ENCODE measurements at regions not wholly inside any gene's neighbourhood (a gene's known extent, or its start where the extent isn't known, plus 50 kb on each side); places are given as distances from the start of the nearest gene placed in this dataset.

DNA sequence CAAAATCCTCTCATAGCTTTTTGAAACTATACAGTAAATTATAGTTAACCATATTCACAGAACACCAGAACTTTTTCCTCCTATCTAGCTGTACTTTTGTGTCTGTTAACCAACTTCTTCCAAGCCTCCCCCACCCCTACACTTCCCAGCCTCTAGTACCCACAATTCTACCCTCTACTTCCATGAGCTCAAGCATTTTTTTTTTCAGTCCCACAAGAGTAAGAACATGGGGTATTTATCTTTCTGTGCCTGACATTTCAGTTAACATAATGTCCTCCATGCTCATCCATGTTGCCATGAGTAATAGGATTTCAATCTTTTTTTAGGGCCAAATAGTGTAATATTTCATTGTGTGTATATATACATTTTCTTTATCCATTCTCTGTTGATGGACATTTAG lies 128.3 kb upstream of the MAN2A1 start:
- CTCF ChIA-PET = no interaction called here
- Histone ChIP-seq H3K27me3 (replicated peaks; ENCODE audit: insufficient read depth, low read depth, low read length, poor library complexity) (no peaks in the 10 kb centered on the region), H3K9me3 (ENCODE audit: low read depth, low read length, poor library complexity, severe bottlenecking) (no peaks in the 10 kb centered on the region), H3K36me3 (ENCODE audit: insufficient read depth, low read length, poor library complexity, severe bottlenecking) (no peaks in the 10 kb centered on the region), H3K4me1 (ENCODE audit: insufficient read depth, low read length, poor library complexity, severe bottlenecking) (no peaks in the 10 kb centered on the region), H3K27ac (ENCODE audit: low read depth, low read length, poor library complexity, severe bottlenecking) (no peak overlapping the region), H3K4me3 (ENCODE audit: low read depth, low read length, poor library complexity, severe bottlenecking) (no peak overlapping the region)
- TF ChIP-seq, protein P1, sequence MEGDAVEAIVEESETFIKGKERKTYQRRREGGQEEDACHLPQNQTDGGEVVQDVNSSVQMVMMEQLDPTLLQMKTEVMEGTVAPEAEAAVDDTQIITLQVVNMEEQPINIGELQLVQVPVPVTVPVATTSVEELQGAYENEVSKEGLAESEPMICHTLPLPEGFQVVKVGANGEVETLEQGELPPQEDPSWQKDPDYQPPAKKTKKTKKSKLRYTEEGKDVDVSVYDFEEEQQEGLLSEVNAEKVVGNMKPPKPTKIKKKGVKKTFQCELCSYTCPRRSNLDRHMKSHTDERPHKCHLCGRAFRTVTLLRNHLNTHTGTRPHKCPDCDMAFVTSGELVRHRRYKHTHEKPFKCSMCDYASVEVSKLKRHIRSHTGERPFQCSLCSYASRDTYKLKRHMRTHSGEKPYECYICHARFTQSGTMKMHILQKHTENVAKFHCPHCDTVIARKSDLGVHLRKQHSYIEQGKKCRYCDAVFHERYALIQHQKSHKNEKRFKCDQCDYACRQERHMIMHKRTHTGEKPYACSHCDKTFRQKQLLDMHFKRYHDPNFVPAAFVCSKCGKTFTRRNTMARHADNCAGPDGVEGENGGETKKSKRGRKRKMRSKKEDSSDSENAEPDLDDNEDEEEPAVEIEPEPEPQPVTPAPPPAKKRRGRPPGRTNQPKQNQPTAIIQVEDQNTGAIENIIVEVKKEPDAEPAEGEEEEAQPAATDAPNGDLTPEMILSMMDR (conservative IDR thresholded peaks at IDR 0.05; ENCODE audit: low read depth, low read length) = no peak
- no peak for TF ChIP-seq EZH2 (IDR thresholded peaks at IDR 0.05; ENCODE audit: borderline replicate concordance, low read depth, low read length, poor library complexity, severe bottlenecking)
- no peak for DNase-seq (ENCODE audit: low spot score)
- no TSS peak for BruUV-seq (replicated peaks)
- POLR2A ChIA-PET (ENCODE audit: low non-redundant PET) = no interaction called here
- intact Hi-C loops (cut with micrococcal nuclease; ENCODE audit: unreplicated experiment) = no loop called here

DNA sequence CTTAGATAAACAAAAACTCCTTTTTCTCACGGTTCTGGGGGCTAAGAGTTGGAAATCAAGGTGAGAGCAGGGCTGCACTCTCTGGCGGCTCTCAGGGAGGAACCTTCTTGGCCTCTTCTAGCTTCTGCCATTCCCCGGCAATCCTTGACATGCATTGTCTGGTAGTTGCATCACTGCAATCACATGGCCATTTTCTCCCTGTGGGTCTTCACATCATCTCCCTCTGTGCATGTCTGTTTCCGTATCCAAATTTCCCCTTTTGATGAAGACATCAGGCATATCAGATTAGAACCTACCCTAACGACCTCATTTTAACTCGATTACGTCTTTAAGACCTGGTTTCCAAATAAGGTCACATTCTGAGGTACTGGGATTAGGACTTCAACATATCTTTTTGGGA lies 129.2 kb upstream of the MAN2A1 start:
- H3K4me1 ChIP-seq (ENCODE audit: insufficient read depth, low read length, poor library complexity, severe bottlenecking) = no peaks in the 10 kb centered on the region
- intact Hi-C loops (cut with micrococcal nuclease; ENCODE audit: unreplicated experiment) = no loop called here
- no TSS peak for BruUV-seq (replicated peaks)
- H3K4me3 ChIP-seq (ENCODE audit: low read depth, low read length, poor library complexity, severe bottlenecking) = no peak overlapping the region
- no peak for TF ChIP-seq EZH2 (IDR thresholded peaks at IDR 0.05; ENCODE audit: borderline replicate concordance, low read depth, low read length, poor library complexity, severe bottlenecking)
- TF ChIP-seq, protein P1 (conservative IDR thresholded peaks at IDR 0.05; ENCODE audit: low read depth, low read length) = no peak
- no peak overlapping the region for H3K27ac ChIP-seq (ENCODE audit: low read depth, low read length, poor library complexity, severe bottlenecking)
- H3K36me3 ChIP-seq (ENCODE audit: insufficient read depth, low read length, poor library complexity, severe bottlenecking) = no peaks in the 10 kb centered on the region
- ChIA-PET POLR2A (ENCODE audit: low non-redundant PET) (no interaction called here), CTCF (no interaction called here)
- no peak for DNase-seq (ENCODE audit: low spot score)
- no peaks in the 10 kb centered on the region for H3K27me3 ChIP-seq (replicated peaks; ENCODE audit: insufficient read depth, low read depth, low read length, poor library complexity)
- H3K9me3 ChIP-seq (ENCODE audit: low read depth, low read length, poor library complexity, severe bottlenecking) = no peaks in the 10 kb centered on the region

DNA sequence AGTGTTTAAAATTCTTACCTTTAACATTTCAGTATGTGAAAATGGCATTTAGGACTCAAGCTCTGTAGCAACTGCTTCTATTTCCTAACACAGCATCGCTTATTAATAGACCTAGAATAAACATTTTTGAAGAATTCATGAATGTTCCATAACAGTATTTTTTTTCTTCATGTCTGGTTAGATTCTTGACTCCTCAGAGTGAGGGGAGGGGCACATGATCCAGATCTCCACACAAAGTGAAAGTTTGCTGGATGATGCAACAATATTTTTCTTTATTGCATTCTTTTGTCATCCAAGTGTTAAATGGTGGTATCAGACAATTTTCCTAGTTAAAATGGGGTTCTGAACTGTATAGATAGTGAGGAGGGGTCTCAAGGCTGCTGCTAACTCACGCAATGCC lies 130.8 kb upstream of the MAN2A1 start:
- Histone ChIP-seq H3K27ac (ENCODE audit: low read depth, low read length, poor library complexity, severe bottlenecking) (no peak overlapping the region), H3K9me3 (ENCODE audit: low read depth, low read length, poor library complexity, severe bottlenecking) (peaks cover 7% of the 10 kb centered on the region), H3K36me3 (ENCODE audit: insufficient read depth, low read length, poor library complexity, severe bottlenecking) (no peaks in the 10 kb centered on the region), H3K4me3 (ENCODE audit: low read depth, low read length, poor library complexity, severe bottlenecking) (no peak overlapping the region), H3K4me1 (ENCODE audit: insufficient read depth, low read length, poor library complexity, severe bottlenecking) (no peaks in the 10 kb centered on the region), H3K27me3 (replicated peaks; ENCODE audit: insufficient read depth, low read depth, low read length, poor library complexity) (no peaks in the 10 kb centered on the region)
- BruUV-seq (replicated peaks) = no TSS peak
- intact Hi-C loops (cut with micrococcal nuclease; ENCODE audit: unreplicated experiment) = no loop called here
- no peak for DNase-seq (ENCODE audit: low spot score)
- ChIA-PET POLR2A (ENCODE audit: low non-redundant PET) (no interaction called here), CTCF (no interaction called here)
- TF ChIP-seq, protein P1 (conservative IDR thresholded peaks at IDR 0.05; ENCODE audit: low read depth, low read length) = no peak
- TF ChIP-seq EZH2 (IDR thresholded peaks at IDR 0.05; ENCODE audit: borderline replicate concordance, low read depth, low read length, poor library complexity, severe bottlenecking) = no peak
